ENCODE measurements at regions not wholly inside any gene's neighbourhood (a gene's known extent, or its start where the extent isn't known, plus 50 kb on each side); places are given as distances from the start of the nearest gene placed in this dataset.

DNA sequence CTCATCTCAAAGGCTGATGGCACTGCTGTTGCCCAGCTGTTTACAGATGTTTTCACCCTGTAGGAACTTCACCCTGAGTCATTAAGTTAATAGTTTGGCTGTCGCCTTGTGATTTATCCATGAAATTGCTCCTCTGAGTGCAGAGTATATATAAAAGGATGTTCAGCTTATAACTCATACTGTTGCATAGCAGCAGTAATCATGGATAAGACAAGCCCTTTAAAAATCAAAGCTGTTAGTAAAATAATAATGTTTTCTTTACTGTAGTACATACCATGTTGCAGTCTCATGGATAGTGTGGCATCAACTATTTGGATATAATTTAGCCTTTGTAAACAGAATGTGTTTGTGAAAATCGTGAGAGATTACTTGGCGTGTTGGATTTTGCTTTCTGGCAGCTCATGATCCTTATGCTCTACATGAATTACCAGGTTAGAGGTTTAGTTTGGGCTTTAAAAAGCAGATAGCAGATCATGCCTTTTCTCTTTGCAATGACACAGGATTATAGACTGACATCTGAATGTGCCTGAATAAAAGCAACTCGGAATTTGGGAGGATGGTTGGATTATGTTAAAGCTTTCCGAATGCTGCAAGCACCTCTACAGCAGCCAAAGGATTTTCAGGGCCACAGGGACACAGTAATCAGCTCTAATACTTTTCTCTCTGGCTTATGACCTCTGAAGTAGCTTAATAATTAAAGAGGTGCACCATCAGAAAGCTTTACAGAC lies 279.7 kb upstream of the ATP2B1 start:
- Mint-ChIP-seq H3K4me1 (ENCODE audit: low read depth in 2 of 2) (peaks cover 5 to 19% of the 10 kb centered on the region in 2 donors), H3K4me3 (no peak overlapping the region), H3K36me3 (ENCODE audit: insufficient read depth) (no peaks in the 10 kb centered on the region), H3K27ac (no peak overlapping the region), H3K27me3 (peaks cover 0 to 8% of the 10 kb centered on the region in 2 donors), H3K9me3 (no peaks in the 10 kb centered on the region)
- no peak for ATAC-seq (replicated peaks)
- no peak for DNase-seq

DNA sequence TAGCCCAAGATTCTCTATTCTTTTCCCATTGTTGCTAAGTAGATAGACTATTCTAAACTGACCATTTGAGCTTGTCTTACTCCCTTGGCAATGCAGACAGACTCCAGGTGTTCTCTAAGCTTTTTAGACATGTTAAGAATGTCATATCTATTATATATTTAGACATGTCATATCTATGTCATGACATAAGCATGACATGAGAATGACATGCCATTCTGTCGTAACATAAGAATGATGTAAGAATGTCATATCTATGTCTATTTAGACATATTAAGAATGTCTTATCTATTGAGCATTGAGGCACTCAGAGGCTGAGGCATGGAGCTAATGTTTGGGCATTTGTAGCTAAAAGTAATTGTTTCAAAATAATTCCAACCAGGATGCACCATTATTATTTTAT lies 277.3 kb upstream of the ATP2B1 start:
- Mint-ChIP-seq H3K36me3 (ENCODE audit: insufficient read depth) (peaks cover 2% of the 10 kb centered on the region), H3K27me3 (peaks cover 0 to 8% of the 10 kb centered on the region in 2 donors), H3K27ac (no peak overlapping the region), H3K4me3 (no peak overlapping the region), H3K4me1 (ENCODE audit: low read depth in 2 of 2) (peaks cover 0 to 3% of the 10 kb centered on the region in 2 donors), H3K9me3 (no peaks in the 10 kb centered on the region)
- no peak for DNase-seq
- no peak for ATAC-seq (replicated peaks)

DNA sequence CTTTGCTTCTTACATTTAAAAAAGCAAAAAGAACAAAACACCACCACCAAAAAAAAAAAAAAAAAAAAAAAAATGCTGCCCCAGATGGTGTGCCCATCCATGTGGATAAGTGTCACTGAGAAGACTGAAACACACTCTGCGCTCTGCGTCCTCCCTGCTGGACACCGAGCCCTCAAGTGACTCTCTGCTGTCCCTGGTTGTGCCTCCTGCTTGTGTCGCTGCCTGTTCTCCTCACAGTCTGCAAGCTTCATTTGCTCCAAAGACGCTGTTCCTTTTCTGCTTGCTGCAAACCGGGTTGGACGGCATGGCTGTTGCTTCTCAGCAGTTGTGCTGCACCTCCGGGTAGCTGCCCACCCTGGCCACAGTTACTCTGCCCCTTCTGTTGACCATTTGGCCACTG lies 276.2 kb upstream of the ATP2B1 start:
- no peak overlapping the region for H3K4me3 Mint-ChIP-seq
- peaks cover 2% of the 10 kb centered on the region for H3K36me3 Mint-ChIP-seq (ENCODE audit: insufficient read depth)
- DNase-seq (no peak), ATAC-seq (replicated peaks) (no peak)
- H3K4me1 Mint-ChIP-seq (ENCODE audit: low read depth in 2 of 2): peaks cover 0 to 3% of the 10 kb centered on the region in 2 donors
- H3K27me3 Mint-ChIP-seq: peaks cover 0 to 8% of the 10 kb centered on the region in 2 donors
- no peaks in the 10 kb centered on the region for H3K9me3 Mint-ChIP-seq
- no peak overlapping the region for H3K27ac Mint-ChIP-seq

DNA sequence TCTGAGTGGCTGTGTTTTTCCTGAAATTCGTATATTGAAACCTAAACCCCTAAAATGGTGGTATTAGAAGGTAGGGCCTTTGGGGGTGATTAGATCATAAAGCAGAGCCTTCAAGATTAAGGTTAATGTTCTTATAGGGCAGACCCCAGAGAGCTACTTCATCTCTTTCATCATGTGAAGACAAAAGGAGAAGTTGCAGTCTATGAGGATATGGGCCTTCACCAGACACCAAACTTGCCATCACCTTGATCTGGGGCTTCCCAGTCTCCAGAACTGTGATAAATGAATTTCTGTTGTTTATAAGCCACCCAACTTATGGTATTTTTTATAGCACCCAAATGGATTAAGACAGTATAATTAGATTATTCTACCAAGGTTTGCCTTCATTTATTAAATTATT lies 275.0 kb upstream of the ATP2B1 start:
- ATAC-seq (replicated peaks) (no peak), DNase-seq (no peak)
- Mint-ChIP-seq H3K4me1 (ENCODE audit: low read depth in 2 of 2) (peaks cover 0 to 3% of the 10 kb centered on the region in 2 donors), H3K27ac (no peak overlapping the region), H3K9me3 (no peaks in the 10 kb centered on the region), H3K4me3 (no peak overlapping the region), H3K27me3 (peaks cover 0 to 8% of the 10 kb centered on the region in 2 donors), H3K36me3 (ENCODE audit: insufficient read depth) (peaks cover 2% of the 10 kb centered on the region)

DNA sequence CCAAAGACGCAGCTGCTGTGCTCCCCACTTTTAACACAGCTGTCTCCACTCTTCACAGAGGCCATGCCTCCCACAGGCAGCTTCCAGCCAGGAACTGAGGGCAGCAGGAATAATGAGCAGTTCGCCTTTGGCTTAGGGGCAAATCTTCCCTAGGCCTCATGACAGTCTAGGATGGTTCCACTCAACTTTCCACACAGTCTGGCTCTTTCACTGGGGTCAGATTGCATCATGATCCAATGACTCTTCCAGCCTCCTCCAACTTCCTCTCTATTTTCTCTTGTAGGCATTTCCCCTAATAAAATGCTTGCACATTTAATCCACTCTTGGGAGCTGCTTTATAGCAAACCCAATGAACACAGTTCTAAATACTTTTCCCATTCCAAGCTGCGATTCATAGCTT lies 271.6 kb upstream of the ATP2B1 start:
- Mint-ChIP-seq H3K36me3 (ENCODE audit: insufficient read depth) (peaks cover 2% of the 10 kb centered on the region), H3K4me3 (no peak overlapping the region), H3K9me3 (no peaks in the 10 kb centered on the region), H3K27ac (no peak overlapping the region), H3K27me3 (peaks cover 0 to 5% of the 10 kb centered on the region in 2 donors), H3K4me1 (ENCODE audit: low read depth in 2 of 2) (peaks cover 3 to 6% of the 10 kb centered on the region in 2 donors)
- no peak for ATAC-seq (replicated peaks)
- no peak for DNase-seq

DNA sequence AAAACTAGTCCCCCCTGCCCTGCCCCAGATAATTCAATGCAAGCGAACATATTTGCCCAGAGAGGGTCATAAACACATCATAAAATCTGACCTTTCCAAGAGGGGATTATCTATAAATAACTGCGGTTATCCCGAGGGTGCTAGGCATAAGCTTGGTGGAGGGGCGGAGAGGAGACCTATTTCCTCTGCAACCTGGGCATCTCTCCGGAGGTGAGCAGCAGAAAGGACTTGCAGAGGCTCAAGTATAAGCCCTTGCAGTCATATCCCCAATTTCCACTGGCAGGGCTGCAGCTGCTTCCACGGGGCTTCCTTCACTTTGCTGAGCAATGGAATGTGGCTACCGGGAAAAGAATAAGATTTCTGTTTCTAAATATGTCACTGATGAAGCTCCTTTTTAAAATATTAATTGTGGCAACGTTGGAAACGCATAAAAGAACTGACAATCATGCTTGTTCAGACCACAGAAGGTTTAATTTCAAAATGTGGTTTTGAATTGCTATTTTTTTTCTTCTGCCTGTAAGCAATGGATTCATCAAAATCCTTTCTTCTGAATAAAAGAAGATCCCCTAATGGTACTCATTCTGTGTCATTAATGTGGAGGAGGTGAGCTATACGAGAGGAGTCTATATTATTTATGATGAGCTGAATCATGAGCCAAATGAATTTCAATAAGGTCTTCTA lies 268.9 kb upstream of the ATP2B1 start:
- no peak overlapping the region for H3K27ac Mint-ChIP-seq
- ATAC-seq (replicated peaks) (no peak), DNase-seq (no peak)
- H3K36me3 Mint-ChIP-seq (ENCODE audit: insufficient read depth): peaks cover 2% of the 10 kb centered on the region
- no peaks in the 10 kb centered on the region for H3K27me3 Mint-ChIP-seq
- H3K4me1 Mint-ChIP-seq (ENCODE audit: low read depth in 2 of 2): peaks cover 4 to 6% of the 10 kb centered on the region in 2 donors
- H3K4me3 Mint-ChIP-seq: no peak overlapping the region
- no peaks in the 10 kb centered on the region for H3K9me3 Mint-ChIP-seq

DNA sequence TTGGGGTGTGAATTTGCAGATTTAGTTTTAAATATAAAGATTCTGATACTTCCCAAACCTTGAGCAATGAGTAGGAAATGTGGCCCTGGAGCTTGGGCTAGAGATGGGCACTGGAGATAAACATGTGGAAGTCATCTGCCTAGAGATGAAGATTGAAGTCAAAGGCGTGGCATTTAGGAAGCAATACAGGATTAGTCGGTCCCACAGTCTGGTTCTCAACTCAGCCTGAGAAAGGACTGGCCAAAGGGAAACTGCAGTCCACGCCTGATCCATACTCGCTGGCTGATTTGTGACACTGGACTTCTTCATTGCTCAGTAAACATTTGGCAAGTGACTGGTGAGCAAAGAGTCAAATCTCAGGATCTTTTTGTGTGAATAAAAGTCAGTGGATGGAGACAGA lies 268.2 kb upstream of the ATP2B1 start:
- Mint-ChIP-seq H3K9me3 (no peaks in the 10 kb centered on the region), H3K27ac (peak overlapping the region in 1 of 2 donors; percentile 9), H3K27me3 (no peaks in the 10 kb centered on the region), H3K4me3 (no peak overlapping the region), H3K36me3 (ENCODE audit: insufficient read depth) (peaks cover 2% of the 10 kb centered on the region), H3K4me1 (ENCODE audit: low read depth in 2 of 2) (peaks cover 4 to 8% of the 10 kb centered on the region in 2 donors)
- DNase-seq (no peak), ATAC-seq (replicated peaks) (no peak)

DNA sequence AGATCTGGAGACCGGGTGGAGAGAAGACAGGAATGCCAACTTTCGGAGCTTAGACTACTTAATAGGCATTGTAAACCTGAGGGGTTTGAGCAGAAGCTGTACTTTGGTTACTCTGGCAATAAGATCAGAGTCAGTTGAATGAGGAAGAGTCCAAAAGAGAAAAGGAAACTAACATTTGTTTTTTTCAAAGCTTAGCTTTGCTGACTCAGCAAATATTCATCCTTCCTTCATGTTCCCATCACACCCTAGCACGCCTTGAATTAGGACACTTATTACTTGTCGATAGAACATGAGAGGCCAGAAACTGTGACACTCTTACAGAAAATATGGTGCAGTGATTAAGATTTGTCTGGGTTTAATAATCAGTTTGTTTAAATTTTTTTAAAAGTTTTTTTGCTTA lies 266.9 kb upstream of the ATP2B1 start:
- H3K36me3 Mint-ChIP-seq (ENCODE audit: insufficient read depth): no peaks in the 10 kb centered on the region
- peaks cover 12 to 13% of the 10 kb centered on the region in 2 donors for H3K4me1 Mint-ChIP-seq (ENCODE audit: low read depth in 2 of 2)
- DNase-seq: no peak
- H3K4me3 Mint-ChIP-seq: no peak overlapping the region
- no peaks in the 10 kb centered on the region for H3K27me3 Mint-ChIP-seq
- ATAC-seq (replicated peaks): no peak
- H3K9me3 Mint-ChIP-seq: no peaks in the 10 kb centered on the region
- H3K27ac Mint-ChIP-seq: no peak overlapping the region

DNA sequence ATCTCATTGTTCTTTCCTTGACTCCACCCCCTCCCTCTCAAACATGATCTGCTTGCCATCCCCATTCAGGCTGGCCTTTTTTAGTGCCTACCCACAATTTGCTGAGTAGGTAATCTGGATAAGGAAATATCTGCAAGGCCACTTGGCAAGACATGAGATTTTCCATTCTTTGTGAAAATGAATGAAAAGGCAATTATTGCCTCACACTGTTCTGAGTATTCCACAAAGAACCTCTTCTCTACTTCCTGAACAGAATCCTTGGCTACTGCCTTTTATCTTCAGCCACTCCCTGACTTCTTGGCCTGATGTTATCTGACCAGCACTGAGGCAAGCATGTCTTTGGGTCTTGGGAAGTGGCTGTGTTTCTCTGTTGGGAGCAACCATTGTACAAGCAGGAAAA lies 263.2 kb upstream of the ATP2B1 start:
- H3K9me3 Mint-ChIP-seq: no peaks in the 10 kb centered on the region
- no peak overlapping the region for H3K27ac Mint-ChIP-seq
- H3K4me1 Mint-ChIP-seq (ENCODE audit: low read depth in 2 of 2): peaks cover 12 to 14% of the 10 kb centered on the region in 2 donors
- no peak overlapping the region for H3K4me3 Mint-ChIP-seq
- DNase-seq (no peak), ATAC-seq (replicated peaks) (no peak)
- no peaks in the 10 kb centered on the region for H3K36me3 Mint-ChIP-seq (ENCODE audit: insufficient read depth)
- H3K27me3 Mint-ChIP-seq: no peaks in the 10 kb centered on the region

DNA sequence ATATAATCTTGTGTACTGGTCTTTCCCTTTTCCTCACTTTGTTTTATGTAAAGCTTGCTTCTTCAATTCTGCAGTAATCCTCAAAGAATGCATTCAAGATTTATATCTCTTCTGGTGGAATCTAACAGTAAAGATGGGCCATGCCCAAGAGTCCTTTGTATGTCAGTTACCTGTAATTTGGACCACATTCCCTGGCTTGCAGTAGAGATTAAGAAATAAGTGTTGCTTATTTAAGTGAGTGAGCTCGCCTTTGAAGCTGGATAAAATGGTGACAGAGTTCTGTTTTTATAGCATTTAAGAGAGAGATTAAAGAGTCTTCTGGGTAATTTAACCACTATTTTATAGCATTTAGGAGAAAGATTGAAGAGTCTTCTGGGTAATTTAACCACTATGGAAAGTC lies 262.1 kb upstream of the ATP2B1 start:
- peaks cover 12 to 14% of the 10 kb centered on the region in 2 donors for H3K4me1 Mint-ChIP-seq (ENCODE audit: low read depth in 2 of 2)
- no peaks in the 10 kb centered on the region for H3K27me3 Mint-ChIP-seq
- no peak for DNase-seq
- ATAC-seq (replicated peaks): no peak
- H3K27ac Mint-ChIP-seq: no peak overlapping the region
- H3K9me3 Mint-ChIP-seq: no peaks in the 10 kb centered on the region
- H3K4me3 Mint-ChIP-seq: no peak overlapping the region
- H3K36me3 Mint-ChIP-seq (ENCODE audit: insufficient read depth): no peaks in the 10 kb centered on the region

DNA sequence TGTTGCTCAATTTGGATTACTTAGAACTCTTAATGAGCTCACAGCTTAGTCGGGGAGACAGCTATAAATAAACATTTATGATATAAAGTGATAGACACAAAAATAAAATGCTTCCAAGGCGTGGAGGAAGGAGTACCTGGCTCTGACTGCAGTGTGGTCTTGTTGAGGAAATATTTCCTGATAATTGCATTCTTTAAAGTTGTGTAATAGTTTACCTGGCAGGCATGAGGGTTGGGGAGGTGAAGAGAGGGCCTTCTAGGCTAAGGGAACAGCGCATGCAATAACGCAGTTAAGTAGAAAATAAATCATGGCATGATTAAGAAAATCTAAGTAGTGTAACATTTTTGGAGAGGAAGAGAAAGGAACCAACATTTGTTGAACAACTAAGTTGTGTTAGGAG lies 260.5 kb upstream of the ATP2B1 start:
- peaks cover 8 to 10% of the 10 kb centered on the region in 2 donors for H3K4me1 Mint-ChIP-seq (ENCODE audit: low read depth in 2 of 2)
- DNase-seq (no peak), ATAC-seq (replicated peaks) (no peak)
- no peaks in the 10 kb centered on the region for H3K36me3 Mint-ChIP-seq (ENCODE audit: insufficient read depth)
- no peaks in the 10 kb centered on the region for H3K27me3 Mint-ChIP-seq
- no peaks in the 10 kb centered on the region for H3K9me3 Mint-ChIP-seq
- no peak overlapping the region for H3K4me3 Mint-ChIP-seq
- no peak overlapping the region for H3K27ac Mint-ChIP-seq

DNA sequence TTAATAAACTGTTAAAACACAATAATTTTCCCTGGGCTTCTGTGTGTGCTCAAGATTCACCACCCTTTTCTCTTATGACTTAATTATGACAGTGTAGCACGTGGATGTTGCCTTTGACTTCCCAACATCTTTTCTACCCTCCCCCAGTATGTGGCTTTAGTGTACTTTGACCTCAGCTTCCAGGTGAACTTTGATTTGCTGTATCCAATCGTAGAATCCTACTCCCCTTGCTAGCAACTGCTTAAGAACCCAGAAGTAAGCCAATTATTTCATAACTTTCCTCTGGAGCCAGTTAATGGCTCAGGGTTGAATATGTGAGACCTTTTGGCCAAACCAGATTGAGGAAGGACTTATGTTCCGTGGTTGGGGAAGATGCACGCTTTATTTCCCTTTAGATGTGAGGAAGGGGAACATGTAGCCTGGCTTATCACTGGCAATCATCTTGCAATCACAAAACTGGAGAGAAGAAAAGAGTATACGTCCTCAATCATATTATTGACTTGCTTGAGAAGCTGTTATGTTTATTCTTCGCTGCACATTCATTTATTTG lies 259.6 kb upstream of the ATP2B1 start:
- Mint-ChIP-seq H3K36me3 (ENCODE audit: insufficient read depth) (no peaks in the 10 kb centered on the region), H3K27ac (no peak overlapping the region), H3K9me3 (no peaks in the 10 kb centered on the region), H3K27me3 (no peaks in the 10 kb centered on the region), H3K4me3 (no peak overlapping the region), H3K4me1 (ENCODE audit: low read depth in 2 of 2) (peaks cover 8 to 10% of the 10 kb centered on the region in 2 donors)
- ATAC-seq (replicated peaks) (no peak), DNase-seq (no peak)

DNA sequence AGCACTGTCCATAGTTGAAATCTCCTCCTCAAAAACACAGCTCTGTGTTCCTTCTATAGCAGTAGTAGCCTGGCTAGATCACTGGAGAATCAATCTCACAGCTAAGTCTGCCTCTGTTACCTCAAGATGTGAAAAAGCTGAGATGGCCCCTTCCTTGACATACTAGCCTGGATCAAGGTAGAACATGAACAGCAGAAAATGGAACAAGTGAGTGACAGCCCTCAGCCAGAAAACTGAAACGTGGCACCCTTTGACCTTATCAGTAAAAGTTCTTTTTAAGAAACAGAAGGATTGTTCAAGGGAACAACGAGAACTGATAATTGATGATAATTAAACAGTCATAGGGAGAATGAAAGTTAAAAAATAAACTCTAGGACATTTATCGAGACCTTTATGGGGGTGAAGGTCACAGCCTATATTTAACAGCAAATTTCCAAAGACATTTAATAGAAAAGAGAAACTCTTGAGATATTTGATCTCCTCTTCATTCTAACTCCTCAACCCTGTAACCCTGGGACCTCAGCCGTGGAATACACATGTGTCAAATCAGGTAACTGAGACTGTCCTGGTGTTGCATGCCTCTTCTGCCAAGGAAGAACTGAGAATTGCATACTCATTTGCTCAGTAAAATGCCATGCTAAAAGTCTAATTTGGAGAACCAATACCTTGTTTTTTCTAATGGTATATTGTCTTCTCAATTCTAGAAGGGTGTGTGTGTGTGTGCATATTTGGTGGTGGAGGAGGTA lies 258.0 kb upstream of the ATP2B1 start:
- H3K4me3 Mint-ChIP-seq: no peak overlapping the region
- no peak overlapping the region for H3K27ac Mint-ChIP-seq

More for the DNA sequence above, 258.0 kb upstream of the ATP2B1 start:
- DNase-seq (no peak), ATAC-seq (replicated peaks) (no peak)
- H3K4me1 Mint-ChIP-seq (ENCODE audit: low read depth in 2 of 2): peaks cover 7 to 9% of the 10 kb centered on the region in 2 donors
- no peaks in the 10 kb centered on the region for H3K27me3 Mint-ChIP-seq
- no peaks in the 10 kb centered on the region for H3K9me3 Mint-ChIP-seq
- H3K36me3 Mint-ChIP-seq (ENCODE audit: insufficient read depth): no peaks in the 10 kb centered on the region
